ENCODE measurements at regions not wholly inside any gene's neighbourhood (a gene's known extent, or its start where the extent isn't known, plus 50 kb on each side); places are given as distances from the start of the nearest gene placed in this dataset.

GRCh38 chr5:121762426-121762825, 89.3 kb upstream of the FTMT start:
- H3K79me2 ChIP-seq (ENCODE audit: insufficient read depth, low read length), result no peaks in the 10 kb centered on the region
- BruUV-seq (replicated peaks), result no TSS peak
- H3K4me2 ChIP-seq (ENCODE audit: low read length), result no peak overlapping the region
- ATAC-seq, result no peak
- no peak for DNase-seq (ENCODE audit: low read depth, low spot score)
- H3K4me1 ChIP-seq (ENCODE audit: control insufficient read depth in 1 of 2, insufficient read depth in 2 of 2, low read length in 2 of 2), result no peaks in the 10 kb centered on the region
- no peaks in the 10 kb centered on the region for H4K20me1 ChIP-seq (ENCODE audit: insufficient read depth)
- no peak for TF ChIP-seq SIN3A (IDR thresholded peaks at IDR 0.05; ENCODE audit: low read depth)
- TF ChIP-seq CTCF (IDR thresholded peaks at IDR 0.05 in 2 of 3, conservative IDR thresholded peaks at IDR 0.05 in 1 of 3; ENCODE audit: borderline replicate concordance in 1 of 3, insufficient read depth in 1 of 3, low read depth in 2 of 3, low read length in 2 of 3), result no peak
- TF ChIP-seq EZH2 (IDR thresholded peaks at IDR 0.05), result no peak
- TF ChIP-seq ZFX (IDR thresholded peaks at IDR 0.05), result no peak
- TF ChIP-seq ZBTB33 (IDR thresholded peaks at IDR 0.05; ENCODE audit: extremely low read depth, insufficient replicate concordance, low read length), result no peak
- TF ChIP-seq POLR2A (IDR thresholded peaks at IDR 0.05; ENCODE audit: borderline replicate concordance, extremely low read depth, insufficient read depth, insufficient read length), result no peak
- no peak for TF ChIP-seq FOSL1 (IDR thresholded peaks at IDR 0.05; ENCODE audit: low read depth)
- TF ChIP-seq POLR2AphosphoS5 (IDR thresholded peaks at IDR 0.05; ENCODE audit: low read depth, low read length), result no peak
- no peak for TF ChIP-seq ZNF274 (IDR thresholded peaks at IDR 0.05; ENCODE audit: low read depth, low read length)
- TF ChIP-seq SRF (IDR thresholded peaks at IDR 0.05; ENCODE audit: low read depth), result no peak
- TF ChIP-seq CEBPB (IDR thresholded peaks at IDR 0.05; ENCODE audit: low read depth), result no peak
- no peak for TF ChIP-seq TCF7L2 (IDR thresholded peaks at IDR 0.05; ENCODE audit: borderline replicate concordance, extremely low read depth, insufficient read depth, insufficient read length)
- no peak overlapping the region for H3K9ac ChIP-seq (ENCODE audit: low read length)
- no peaks in the 10 kb centered on the region for H3K9me2 ChIP-seq (ENCODE audit: insufficient read depth)
- H2AFZ ChIP-seq (ENCODE audit: low read depth, low read length, poor library complexity, severe bottlenecking), result no peak overlapping the region
- H3K27ac ChIP-seq (ENCODE audit: low read depth, low read length), result no peak overlapping the region
- no peaks in the 10 kb centered on the region for H3K36me3 ChIP-seq (ENCODE audit: control insufficient read depth in 1 of 2, insufficient read depth in 2 of 2, low read length in 2 of 2)
- POLR2A ChIA-PET, result no interaction called here
- RAD21 ChIA-PET (ENCODE audit: low non-redundant PET in 1 of 2, low total read pairs in 2 of 2, uncharacterized antibody in 2 of 2, unreplicated experiment in 2 of 2), result no interaction called here
- no peak overlapping the region for H3K4me3 ChIP-seq (replicated peaks in 1 of 2; ENCODE audit: low read depth in 1 of 2, low read length in 2 of 2)
- H3K27me3 ChIP-seq (ENCODE audit: insufficient read depth, low read length), result no peaks in the 10 kb centered on the region
- intact Hi-C loops (cut with micrococcal nuclease), result no loop called here
- CTCF ChIA-PET, result no interaction called here
- no peaks in the 10 kb centered on the region for H3K9me3 ChIP-seq (ENCODE audit: control insufficient read depth in 1 of 2, insufficient read depth in 1 of 2, low read depth in 1 of 2, low read length in 2 of 2)

All from HCT116 (cell line).